ENCODE measurements at regions not wholly inside any gene's neighbourhood (a gene's known extent, or its start where the extent isn't known, plus 50 kb on each side); places are given as distances from the start of the nearest gene placed in this dataset.

DNA sequence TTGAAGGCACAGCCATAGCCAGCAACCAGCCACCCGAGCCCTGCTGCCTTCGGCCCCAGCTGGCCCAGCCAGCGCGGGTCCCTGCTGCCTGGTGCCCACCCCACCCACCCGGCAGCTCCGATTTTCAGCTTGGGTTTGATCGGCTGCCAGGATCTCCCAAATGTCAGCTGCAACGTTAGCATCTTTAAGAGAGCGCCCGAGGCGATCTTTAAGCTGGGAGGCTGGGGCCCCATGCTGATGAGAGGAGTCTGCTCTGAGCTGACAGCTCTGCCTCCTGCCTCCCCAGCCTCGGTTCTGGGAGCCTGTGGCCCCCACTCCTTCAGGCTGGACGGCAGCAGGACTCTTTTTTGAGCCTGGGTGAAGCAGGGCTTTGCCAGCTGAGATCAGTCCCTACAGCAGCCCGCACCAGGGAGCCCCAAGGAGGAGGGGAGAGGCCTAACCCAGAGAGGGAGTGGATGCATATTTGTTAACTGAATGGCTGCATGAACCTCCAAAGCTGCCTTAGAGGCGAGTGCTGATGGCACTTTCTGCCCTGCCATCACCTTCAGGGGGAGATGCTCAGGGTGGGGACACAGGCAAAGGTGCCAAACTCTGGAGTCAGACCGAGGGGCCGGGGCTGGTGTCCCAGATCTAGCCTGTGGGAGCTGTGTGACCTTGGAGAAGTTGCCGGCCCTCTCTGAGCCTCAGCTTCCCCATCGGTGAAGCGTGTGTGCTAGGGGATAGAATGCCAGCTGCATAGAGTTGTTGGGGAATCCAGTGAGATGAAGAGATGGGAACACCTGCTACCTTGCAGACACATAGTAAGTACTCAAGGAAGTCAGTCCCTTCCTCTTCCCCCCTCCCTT is 165.5 kb downstream of the C9orf50 start:
- H3K4me3 ChIP-seq, result no peak overlapping the region
- ATAC-seq (no peak), DNase-seq (no peak)
- H3K9me3 ChIP-seq, result no peaks in the 10 kb centered on the region
- TF ChIP-seq POLR2A (IDR thresholded peaks at IDR 0.05), result no peak
- no peak for TF ChIP-seq CTCF (IDR thresholded peaks at IDR 0.05)
- WGBS, 4 donors, result 72 to 80% (median 75%) methylated on average over 3 to 20 of the region's 20 CpGs
- peaks cover 6 to 45% (median 35%) of the 10 kb centered on the region in 12 donors for H3K4me1 ChIP-seq
- H3K36me3 ChIP-seq, result no peaks in the 10 kb centered on the region
- no peak overlapping the region for H3K27ac ChIP-seq
- H3K27me3 ChIP-seq, result no peaks in the 10 kb centered on the region
- intact Hi-C loops (cut with DNase I), result loop anchor here in 2 of 10 donors (5.0 kb wide), 1 partner anchor 38 kb away; no protein-coding TSS in a partner anchor

DNA sequence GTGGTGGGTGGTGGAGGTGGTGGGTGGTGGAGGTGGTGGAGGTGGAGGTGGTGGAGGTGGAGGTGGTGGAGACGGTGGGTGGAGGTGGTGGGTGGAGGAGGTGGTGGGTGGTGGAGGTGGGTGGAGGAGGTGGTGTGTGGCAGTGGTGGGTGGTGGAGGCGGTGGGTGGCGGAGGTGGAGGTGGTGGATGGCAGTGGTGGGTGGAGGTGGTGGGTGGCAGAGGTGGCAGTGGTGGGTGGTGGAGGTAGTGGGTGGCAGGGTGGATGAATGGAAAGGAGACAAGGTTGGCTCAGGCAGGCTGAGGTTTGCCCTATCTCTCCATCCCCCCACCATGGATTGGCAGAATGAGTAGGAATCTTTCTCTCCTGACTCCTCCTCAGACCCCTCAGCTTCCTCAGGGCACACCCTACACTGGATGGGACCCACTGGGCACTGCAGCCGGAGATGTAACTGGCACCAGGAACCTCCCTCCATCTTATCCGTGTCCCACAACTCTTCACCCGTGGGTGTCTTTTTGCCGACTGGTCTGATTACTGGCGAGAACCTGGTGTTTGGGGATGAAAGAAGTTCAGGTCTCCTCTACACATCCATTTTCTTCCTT is 166.3 kb downstream of the C9orf50 start:
- H3K27ac ChIP-seq, result no peak overlapping the region
- WGBS, 4 donors, result 95 to 97% (median 97%) methylated on average over 8 of the region's 8 CpGs
- intact Hi-C loops (cut with DNase I), result loop anchor here in 3 of 10 donors (5.0 kb wide), 2 partner anchors 37 to 42 kb away; no protein-coding TSS in a partner anchor

GRCh38 chr9:129453734-129454133 is 167.2 kb downstream of the C9orf50 start:
- Histone ChIP-seq H3K9me3 (no peaks in the 10 kb centered on the region), H3K27me3 (no peaks in the 10 kb centered on the region), H3K4me1 (peaks cover 0 to 31% (median 21%) of the 10 kb centered on the region in 12 donors), H3K27ac (no peak overlapping the region), H3K36me3 (no peaks in the 10 kb centered on the region), H3K4me3 (no peak overlapping the region)
- TF ChIP-seq CTCF (IDR thresholded peaks at IDR 0.05), result no peak
- TF ChIP-seq POLR2A (IDR thresholded peaks at IDR 0.05), result no peak
- DNase-seq (no peak), ATAC-seq (no peak)
- intact Hi-C loops (cut with DNase I), result loop anchor here in 1 of 10 donors (5.0 kb wide), 1 partner anchor 41 kb away; no protein-coding TSS in a partner anchor

More for the DNA sequence above, 166.3 kb downstream of the C9orf50 start:
- Histone ChIP-seq H3K9me3 (no peaks in the 10 kb centered on the region), H3K36me3 (no peaks in the 10 kb centered on the region), H3K4me1 (peaks cover 2 to 39% (median 30%) of the 10 kb centered on the region in 12 donors), H3K27me3 (no peaks in the 10 kb centered on the region), H3K4me3 (no peak overlapping the region)
- no peak for ATAC-seq
- TF ChIP-seq CTCF (IDR thresholded peaks at IDR 0.05), result no peak
- no peak for TF ChIP-seq POLR2A (IDR thresholded peaks at IDR 0.05)
- DNase-seq, result no peak

- no peak for TF ChIP-seq POLR2A (IDR thresholded peaks at IDR 0.05)
- no peak for TF ChIP-seq CTCF (IDR thresholded peaks at IDR 0.05)
- Histone ChIP-seq H3K36me3 (no peaks in the 10 kb centered on the region), H3K9me3 (peaks cover 0 to 3% (median 0%) of the 10 kb centered on the region in 12 donors), H3K27ac (peak overlapping the region; percentile 44 to 81 (median 67)), H3K27me3 (no peaks in the 10 kb centered on the region), H3K4me3 (no peak overlapping the region), H3K4me1 (peaks cover 0 to 24% (median 12%) of the 10 kb centered on the region in 12 donors)
- 58 to 75% (median 69%) methylated on average over 10 of the region's 10 CpGs for WGBS, 4 donors
- peak in 3 of 4 donors; percentile 4 to 12 (median 11) for ATAC-seq
- no peak for DNase-seq
- intact Hi-C loops (cut with DNase I), result loop anchor here in 1 of 10 donors (5.0 kb wide), 1 partner anchor 39 kb away; no protein-coding TSS in a partner anchor
Observed at GRCh38 chr9:129451669-129452068, 169.2 kb downstream of the C9orf50 start.

All from heart left ventricle (tissue), 16 donors.